Type B pancreatic cell (in vitro differentiated cells): ENCODE measurements at regions not wholly inside any gene's neighbourhood (a gene's known extent, or its start where the extent isn't known, plus 50 kb on each side); places are given as distances from the start of the nearest gene placed in this dataset.

Experiments
- DNase-seq: peaks from one replicate; pipeline ENCODE4 v3.0.0; 2021; ENCODE audit warnings: mixed read lengths; ENCODE audit not compliant: unreplicated experiment; ENCODE audit errors: extremely low spot score
- H3K27ac Mint-ChIP-seq: 2 replicates; pipeline ENCODE4 v1.8.0; 2021; ENCODE audit warnings: mild to moderate bottlenecking, mixed read lengths
- H3K27me3 Mint-ChIP-seq: 2 replicates; pipeline ENCODE4 v1.8.0; 2021; ENCODE audit warnings: mixed read lengths
- H3K36me3 Mint-ChIP-seq: 2 replicates; pipeline ENCODE4 v1.8.0; 2021; ENCODE audit warnings: mixed read lengths
- H3K4me1 Mint-ChIP-seq: one replicate; pipeline ENCODE4 v1.8.0; 2021; ENCODE audit warnings: mixed read lengths; ENCODE audit not compliant: unreplicated experiment
- H3K4me3 Mint-ChIP-seq: 2 replicates; pipeline ENCODE4 v1.8.0; 2021; ENCODE audit warnings: mild to moderate bottlenecking, mixed read lengths
- H3K9me3 Mint-ChIP-seq: 2 replicates; pipeline ENCODE4 v1.8.0; 2021; ENCODE audit warnings: mixed read lengths
- TF ChIP-seq, protein P1 (sequence below): fragments of 200-600 bp; sonication (generic); conservative IDR thresholded peaks from 2 replicates; pipeline ENCODE4 v1.5.0; 2021; ENCODE audit warnings: antibody characterized with exemption, mild to moderate bottlenecking

DNA sequence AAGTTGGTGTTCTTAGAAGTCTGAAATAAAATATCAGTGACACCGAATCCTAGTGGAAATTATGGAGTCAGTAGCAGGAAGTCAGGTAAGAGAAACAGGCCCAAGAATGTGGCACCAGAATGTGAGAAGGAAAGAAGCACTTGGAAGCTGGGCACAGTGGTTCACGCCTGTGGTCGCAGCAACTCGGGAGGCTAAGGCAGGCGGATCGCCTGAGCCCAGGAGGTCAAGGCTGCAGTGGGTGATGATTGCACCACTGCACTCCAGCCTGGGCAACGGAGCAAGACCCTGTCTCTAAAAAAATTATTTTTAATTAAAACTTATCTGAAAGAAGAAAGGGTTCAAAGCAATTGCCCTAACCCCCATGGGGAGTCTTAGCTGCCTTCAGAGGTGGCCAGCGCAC is 268.3 kb upstream of the SALL3 start:
- Mint-ChIP-seq H3K36me3 (no peaks in the 10 kb centered on the region), H3K27me3 (peaks cover 13% of the 10 kb centered on the region), H3K4me1 (no peaks in the 10 kb centered on the region), H3K27ac (no peak overlapping the region), H3K9me3 (peaks cover 15% of the 10 kb centered on the region), H3K4me3 (no peak overlapping the region)
- no peak for DNase-seq
- TF ChIP-seq, protein P1, sequence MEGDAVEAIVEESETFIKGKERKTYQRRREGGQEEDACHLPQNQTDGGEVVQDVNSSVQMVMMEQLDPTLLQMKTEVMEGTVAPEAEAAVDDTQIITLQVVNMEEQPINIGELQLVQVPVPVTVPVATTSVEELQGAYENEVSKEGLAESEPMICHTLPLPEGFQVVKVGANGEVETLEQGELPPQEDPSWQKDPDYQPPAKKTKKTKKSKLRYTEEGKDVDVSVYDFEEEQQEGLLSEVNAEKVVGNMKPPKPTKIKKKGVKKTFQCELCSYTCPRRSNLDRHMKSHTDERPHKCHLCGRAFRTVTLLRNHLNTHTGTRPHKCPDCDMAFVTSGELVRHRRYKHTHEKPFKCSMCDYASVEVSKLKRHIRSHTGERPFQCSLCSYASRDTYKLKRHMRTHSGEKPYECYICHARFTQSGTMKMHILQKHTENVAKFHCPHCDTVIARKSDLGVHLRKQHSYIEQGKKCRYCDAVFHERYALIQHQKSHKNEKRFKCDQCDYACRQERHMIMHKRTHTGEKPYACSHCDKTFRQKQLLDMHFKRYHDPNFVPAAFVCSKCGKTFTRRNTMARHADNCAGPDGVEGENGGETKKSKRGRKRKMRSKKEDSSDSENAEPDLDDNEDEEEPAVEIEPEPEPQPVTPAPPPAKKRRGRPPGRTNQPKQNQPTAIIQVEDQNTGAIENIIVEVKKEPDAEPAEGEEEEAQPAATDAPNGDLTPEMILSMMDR: no peak

DNA sequence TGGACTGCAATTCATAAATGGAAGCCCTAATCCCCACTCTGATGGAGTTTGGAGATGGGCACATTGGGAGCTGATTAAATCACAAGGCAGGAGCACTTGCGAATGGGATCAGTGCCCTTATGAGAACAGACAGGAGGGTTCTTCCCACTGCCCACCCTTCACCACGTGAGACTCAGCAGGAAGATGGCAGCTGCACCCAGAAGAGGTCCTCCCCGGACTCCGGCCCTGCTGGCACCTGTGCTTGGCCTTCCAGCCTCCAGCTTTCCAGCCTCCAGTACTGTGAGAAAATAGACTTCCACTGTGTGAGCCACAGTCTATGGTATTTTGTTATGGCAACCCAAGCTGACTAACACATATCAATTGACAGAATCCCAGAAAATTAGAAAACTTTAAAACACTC is 267.6 kb upstream of the SALL3 start:
- peaks cover 13% of the 10 kb centered on the region for H3K27me3 Mint-ChIP-seq
- TF ChIP-seq, protein P1: no peak

DNA sequence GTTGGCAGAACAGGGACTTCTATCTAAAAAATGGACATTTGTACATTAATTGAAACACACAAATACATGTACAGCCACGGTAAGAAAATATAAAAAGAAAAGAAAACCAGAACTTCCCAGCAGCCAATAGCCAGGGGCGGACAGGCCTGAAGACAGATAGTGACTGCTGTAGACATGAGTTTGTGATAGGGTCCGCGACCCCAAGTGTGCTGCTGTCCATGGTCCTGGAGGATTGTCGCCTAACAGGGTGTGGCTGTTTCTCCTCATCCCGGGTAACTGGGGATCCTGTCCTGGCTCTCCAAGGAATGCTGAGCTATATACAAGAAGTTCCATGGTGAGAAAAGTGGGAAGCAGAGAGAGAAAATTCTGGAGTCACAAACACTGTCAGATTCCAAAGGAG is 266.5 kb upstream of the SALL3 start:
- H3K27ac Mint-ChIP-seq: no peak overlapping the region
- H3K4me1 Mint-ChIP-seq: no peaks in the 10 kb centered on the region
- TF ChIP-seq, protein P1: no peak
- H3K27me3 Mint-ChIP-seq: peaks cover 13% of the 10 kb centered on the region
- H3K4me3 Mint-ChIP-seq: no peak overlapping the region
- DNase-seq: no peak
- H3K36me3 Mint-ChIP-seq: no peaks in the 10 kb centered on the region
- peaks cover 9% of the 10 kb centered on the region for H3K9me3 Mint-ChIP-seq

More for the DNA sequence above, 267.6 kb upstream of the SALL3 start:
- Mint-ChIP-seq H3K9me3 (peaks cover 15% of the 10 kb centered on the region), H3K4me1 (no peaks in the 10 kb centered on the region), H3K36me3 (no peaks in the 10 kb centered on the region), H3K4me3 (no peak overlapping the region), H3K27ac (no peak overlapping the region)
- no peak for DNase-seq

DNA sequence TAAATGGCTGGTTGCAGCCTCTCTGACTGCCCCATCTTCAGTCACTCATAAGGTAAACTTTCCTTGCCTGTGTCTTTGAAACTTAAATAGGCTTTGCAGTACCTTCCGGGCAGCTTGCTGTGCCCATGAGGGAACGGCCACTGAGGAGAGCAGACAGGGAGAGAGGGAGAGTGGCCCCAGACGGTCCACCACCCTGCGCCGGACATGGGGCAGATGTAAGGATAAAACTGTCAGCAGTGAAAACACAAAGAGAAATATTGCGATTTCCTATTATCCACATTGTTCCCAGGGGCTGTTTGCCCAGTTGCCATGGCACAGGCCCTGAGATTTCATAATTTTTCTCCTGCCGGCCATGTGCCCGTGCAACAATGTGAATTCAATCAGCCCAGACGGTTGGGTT is 265.9 kb upstream of the SALL3 start:
- no peaks in the 10 kb centered on the region for H3K4me1 Mint-ChIP-seq
- H3K27ac Mint-ChIP-seq: no peak overlapping the region
- no peaks in the 10 kb centered on the region for H3K36me3 Mint-ChIP-seq
- H3K27me3 Mint-ChIP-seq: peaks cover 13% of the 10 kb centered on the region
- TF ChIP-seq, protein P1: no peak
- peaks cover 3% of the 10 kb centered on the region for H3K9me3 Mint-ChIP-seq
- DNase-seq: no peak
- H3K4me3 Mint-ChIP-seq: no peak overlapping the region

DNA sequence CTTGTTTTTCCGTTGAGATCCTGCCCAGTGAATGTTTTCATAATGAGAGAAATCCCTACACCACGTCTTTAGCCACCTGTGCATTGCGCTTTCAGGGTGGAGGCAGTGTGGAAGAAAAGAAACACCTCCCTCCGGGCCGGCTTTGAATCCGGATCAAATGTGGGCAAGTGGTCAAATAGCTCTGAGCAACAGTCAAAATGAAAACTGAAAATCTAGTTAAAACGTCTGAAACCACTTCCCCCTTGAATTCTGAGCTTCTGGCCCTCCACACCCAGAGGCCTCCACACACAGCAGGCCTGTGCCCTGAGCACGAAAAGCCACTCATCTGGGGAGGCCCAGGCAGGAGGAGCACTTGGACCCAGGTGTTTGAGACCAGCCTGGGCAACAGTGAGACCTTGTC is 263.6 kb upstream of the SALL3 start:
- H3K4me1 Mint-ChIP-seq: no peaks in the 10 kb centered on the region

More for the DNA sequence above, 263.6 kb upstream of the SALL3 start:
- Mint-ChIP-seq H3K27me3 (peaks cover 13% of the 10 kb centered on the region), H3K4me3 (no peak overlapping the region), H3K36me3 (no peaks in the 10 kb centered on the region), H3K9me3 (no peaks in the 10 kb centered on the region), H3K27ac (no peak overlapping the region)
- no peak for DNase-seq
- TF ChIP-seq, protein P1: no peak
